ENCODE measurements at regions not wholly inside any gene's neighbourhood (a gene's known extent, or its start where the extent isn't known, plus 50 kb on each side); places are given as distances from the start of the nearest gene placed in this dataset.

GRCh38 chr16:55257966-55258613, 65.9 kb upstream of the IRX6 start:
- TF ChIP-seq CTCF (IDR thresholded peaks at IDR 0.05) (peak; percentile 80 to 87), POLR2A (IDR thresholded peaks at IDR 0.05) (no peak)
